Adrenal gland (tissue), 5 donors: ENCODE measurements at regions not wholly inside any gene's neighbourhood (a gene's known extent, or its start where the extent isn't known, plus 50 kb on each side); places are given as distances from the start of the nearest gene placed in this dataset.

Experiments
- CTCF ChIP-seq, 6 experiments: fragments of 450-650 bp in 4 of 6; fragments of 200-600 bp in 2 of 6; sonication (generic) in 1 of 6; IDR thresholded peaks; 1 replicate in 5 of 6; 2 replicates in 1 of 6; pipeline versions ENCODE4 v1.5.1 to v1.8.0; 2016 to 2021; ENCODE audit warnings: antibody characterized with exemption in 6 of 6, mild to moderate bottlenecking in 2 of 6, moderate library complexity in 1 of 6
- POLR2A ChIP-seq, 2 donors: fragments of 450-650 bp; IDR thresholded peaks; one replicate each; pipeline ENCODE4 v1.6.1; 2017; ENCODE audit warnings: antibody characterized with exemption in 2 of 2, mild to moderate bottlenecking in 2 of 2, moderate library complexity in 1 of 2
- donor health status: DM: no; HTN: no; CAD: no.

DNA sequence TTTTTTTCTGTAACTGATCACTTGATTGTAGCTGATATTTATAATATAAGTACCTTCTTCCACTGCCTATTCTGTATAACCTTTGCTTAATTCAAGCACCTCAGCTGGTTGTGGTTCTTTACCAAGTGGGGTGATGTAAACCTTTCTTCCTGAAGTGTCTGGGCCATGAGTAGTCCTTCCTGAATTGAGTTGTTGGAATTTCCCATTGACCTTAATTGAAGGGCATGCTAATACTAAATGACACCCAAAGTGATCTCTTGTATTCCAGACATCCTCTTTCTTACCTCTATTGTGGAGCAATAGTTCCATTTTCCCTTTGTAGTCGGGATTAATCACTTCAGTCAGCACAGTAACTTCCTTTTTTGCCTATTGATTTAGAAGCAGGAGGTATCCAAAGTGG, 1496.8 kb upstream of the CELF4 start:
- TF ChIP-seq POLR2A (IDR thresholded peaks at IDR 0.05) (no peak), CTCF (IDR thresholded peaks at IDR 0.05) (no peak)
